DND-41 (cell line): ENCODE measurements at regions not wholly inside any gene's neighbourhood (a gene's known extent, or its start where the extent isn't known, plus 50 kb on each side); places are given as distances from the start of the nearest gene placed in this dataset.

ENCODE experiments used
- CTCF ChIP-seq: IDR thresholded peaks from 2 replicates; pipeline ENCODE4 v1.5.1; 2012; ENCODE audit warnings: borderline replicate concordance, low read length, moderate library complexity, mild to moderate bottlenecking; ENCODE audit not compliant: poor library complexity, severe bottlenecking; ENCODE audit errors: extremely low read depth
- EZH2 ChIP-seq: IDR thresholded peaks from 3 replicates; pipeline ENCODE4 v1.6.1; 2012; ENCODE audit warnings: borderline replicate concordance, low read depth, mild to moderate bottlenecking, moderate library complexity, low read length, inconsistent platforms; ENCODE audit not compliant: severe bottlenecking

- no peak for TF ChIP-seq CTCF
- TF ChIP-seq EZH2: no peak
Observed at GRCh38 chr13:67652887-67653286, 422.8 kb upstream of the PCDH9 start.
